Fibroblast of lung (primary cell): ENCODE measurements at regions not wholly inside any gene's neighbourhood (a gene's known extent, or its start where the extent isn't known, plus 50 kb on each side); places are given as distances from the start of the nearest gene placed in this dataset.

Source experiments
- CTCF ChIP-seq, 2 donors: IDR thresholded peaks in 1 of 2; conservative IDR thresholded peaks in 1 of 2; 1 replicate in 1 of 2; 2 replicates in 1 of 2; pipeline ENCODE4 v1.5.1; 2011 to 2012; ENCODE audit warnings: low read length in 2 of 2, control low read depth in 1 of 2, inconsistent platforms in 1 of 2, low read depth in 1 of 2, mild to moderate bottlenecking in 1 of 2
- EZH2 ChIP-seq: IDR thresholded peaks from 2 replicates; pipeline ENCODE4 v1.5.1; 2012; ENCODE audit warnings: low read length, control low read depth, mild to moderate bottlenecking; ENCODE audit errors: missing control alignments

- no peak for TF ChIP-seq CTCF (conservative IDR thresholded peaks at IDR 0.05 in 1 of 2, IDR thresholded peaks at IDR 0.05 in 1 of 2; ENCODE audit: low read depth in 1 of 2, low read length in 2 of 2)
- no peak for TF ChIP-seq EZH2
Measured at GRCh38 chr1:170318736-170319135, 173.0 kb downstream of the NTMT2 start.
